ENCODE measurements at regions not wholly inside any gene's neighbourhood (a gene's known extent, or its start where the extent isn't known, plus 50 kb on each side); places are given as distances from the start of the nearest gene placed in this dataset.

DNA sequence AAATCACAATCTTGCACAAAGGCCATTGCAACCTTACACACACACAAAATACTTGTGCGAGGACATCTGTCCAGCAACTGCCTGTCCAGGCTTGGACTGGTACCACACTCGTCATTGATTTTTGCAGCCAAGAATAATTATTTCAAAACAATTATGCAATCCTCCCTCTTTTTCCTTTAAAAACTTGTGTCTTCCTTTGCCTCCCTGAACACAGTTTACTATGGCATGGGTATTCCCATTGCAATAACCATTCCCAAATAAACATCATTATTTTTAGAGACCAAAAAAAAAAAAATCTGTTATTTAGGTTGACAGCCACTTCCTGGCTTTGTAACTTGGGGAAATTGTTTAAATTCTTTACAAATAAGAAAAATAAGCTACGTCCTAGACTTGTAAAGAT is 54.0 kb downstream of the C11orf91 start:
- no peak for DNase-seq

GRCh38 chr11:33646168-33646567 is 54.5 kb downstream of the C11orf91 start:
- no peak for DNase-seq

- DNase-seq: no peak
Measured at GRCh38 chr11:33645686-33646085, 54.9 kb downstream of the C11orf91 start.

- DNase-seq: no peak
Measured at GRCh38 chr11:33643167-33643824, 57.3 kb downstream of the C11orf91 start.

DNA sequence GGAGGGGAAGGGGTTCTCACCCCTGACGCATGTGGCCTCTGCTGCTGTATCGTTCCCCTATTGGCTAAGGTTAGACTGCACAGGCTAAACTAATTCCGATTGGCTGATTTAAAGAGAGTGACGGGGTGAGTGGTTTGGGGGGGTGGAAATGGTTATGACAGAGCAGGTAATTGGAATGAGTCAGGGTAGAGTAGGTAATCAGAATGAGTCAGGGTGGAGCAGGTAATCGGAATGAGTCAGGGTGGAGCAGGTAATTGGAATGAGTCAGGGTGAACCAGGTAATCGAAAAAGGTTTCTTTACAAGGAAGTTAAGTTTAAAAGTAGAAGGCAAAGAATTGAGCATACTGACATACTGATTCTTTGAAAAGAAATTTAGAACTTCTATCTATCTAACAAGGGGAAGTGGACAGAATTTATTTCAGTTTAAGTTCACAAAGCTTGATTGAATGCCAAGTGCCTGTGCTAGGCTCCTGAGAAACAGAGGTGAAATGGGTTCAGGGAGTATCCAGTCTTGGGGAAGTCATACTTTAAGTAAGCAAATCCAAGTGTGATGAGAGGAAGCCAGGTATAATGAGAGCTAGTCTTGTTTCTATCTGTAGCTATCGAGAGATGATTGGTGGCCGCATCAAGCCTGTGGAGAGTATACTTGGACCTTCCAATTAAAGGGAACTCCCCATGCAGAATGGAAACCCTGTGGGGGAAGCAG is 58.0 kb downstream of the C11orf91 start:
- DNase-seq: no peak

GRCh38 chr11:33640730-33641371 is 59.8 kb downstream of the C11orf91 start:
- no peak for DNase-seq

DNA sequence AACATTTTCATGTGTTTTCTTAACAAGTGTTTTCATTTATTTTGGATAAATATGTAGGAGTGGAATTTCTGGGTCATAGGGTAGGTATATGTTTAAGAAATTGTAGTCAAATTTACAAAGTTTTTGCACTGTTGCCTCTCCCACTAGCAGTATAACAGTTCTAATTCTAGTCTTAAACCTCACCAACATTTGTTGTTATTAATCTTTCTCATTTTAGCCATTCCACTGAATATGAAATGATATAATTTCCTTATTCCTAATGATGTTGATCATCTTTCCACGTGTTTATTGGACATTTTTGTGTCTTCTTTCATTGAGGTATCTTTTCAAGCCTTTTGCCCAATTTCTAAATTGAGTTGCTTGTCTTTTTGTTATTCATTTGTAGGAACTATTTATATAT is 62.0 kb downstream of the C11orf91 start:
- no peak for DNase-seq

DNA sequence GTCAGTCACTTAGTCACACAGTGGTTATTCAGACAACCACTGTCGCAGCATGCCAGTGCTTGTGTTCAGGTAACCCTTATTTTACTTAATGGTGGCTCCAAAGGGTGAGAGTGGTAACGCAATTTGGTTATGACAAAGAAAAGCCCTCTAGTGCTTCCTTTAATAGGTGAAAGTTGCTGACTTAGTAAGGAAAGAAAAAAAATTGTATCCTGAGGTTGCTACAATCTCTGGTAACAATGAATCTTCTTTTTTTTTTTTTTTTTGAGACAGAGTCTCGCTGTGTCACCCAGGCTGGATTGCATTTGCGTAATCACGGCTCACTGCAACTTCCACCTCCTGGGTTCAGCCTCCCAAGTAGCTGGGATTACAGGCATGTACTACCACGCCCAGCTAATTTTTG is 64.5 kb downstream of the C11orf91 start:
- peak; percentile 66 to 74 for DNase-seq

DNA sequence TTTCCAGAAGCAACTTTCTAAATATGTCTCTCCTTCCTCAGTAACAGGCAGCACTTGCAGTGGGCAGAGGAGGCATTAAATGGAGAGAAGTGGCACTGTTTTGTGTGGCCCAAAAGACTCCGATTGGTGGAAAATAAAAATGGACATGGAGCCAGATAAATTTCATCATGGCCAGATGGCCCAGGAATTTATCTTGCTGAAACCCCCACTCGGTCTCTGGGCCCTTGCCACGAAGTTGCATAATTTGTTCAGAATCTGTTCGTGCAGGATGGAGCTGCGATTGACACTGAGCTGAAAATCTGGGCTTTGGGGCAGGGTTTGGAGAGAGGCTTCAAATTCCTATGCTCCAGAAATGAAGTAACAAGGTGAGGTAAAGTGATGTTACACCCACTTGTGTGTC is 65.5 kb downstream of the C11orf91 start:
- no peak for DNase-seq

DNA sequence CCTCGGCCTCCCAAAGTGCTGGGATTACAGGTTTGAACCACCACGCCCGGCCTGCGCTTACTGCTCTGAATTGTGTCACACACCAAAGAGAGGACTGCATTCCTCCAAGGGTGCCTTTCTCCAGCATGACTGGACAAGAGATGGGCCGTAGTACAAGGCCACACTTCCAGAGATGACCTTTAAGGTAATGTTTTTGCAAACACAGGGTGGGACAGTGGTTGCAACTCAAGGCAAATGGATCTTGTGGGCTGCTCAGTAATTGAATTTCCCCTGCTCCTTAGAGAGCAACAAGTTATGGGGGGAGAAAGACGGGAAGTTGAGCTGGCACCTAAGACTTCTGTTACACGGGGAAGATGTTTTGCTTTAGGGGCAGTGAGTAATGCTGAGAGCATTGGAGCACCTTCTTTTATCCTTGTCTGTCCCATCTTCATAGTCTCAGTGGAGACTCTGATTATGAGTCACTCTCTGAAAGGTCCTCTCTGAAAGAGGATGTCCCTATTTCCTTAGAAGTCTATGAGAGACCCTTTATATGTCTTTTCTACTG is 66.3 kb downstream of the C11orf91 start:
- DNase-seq: peak in 1 of 2 donors; percentile 5

DNA sequence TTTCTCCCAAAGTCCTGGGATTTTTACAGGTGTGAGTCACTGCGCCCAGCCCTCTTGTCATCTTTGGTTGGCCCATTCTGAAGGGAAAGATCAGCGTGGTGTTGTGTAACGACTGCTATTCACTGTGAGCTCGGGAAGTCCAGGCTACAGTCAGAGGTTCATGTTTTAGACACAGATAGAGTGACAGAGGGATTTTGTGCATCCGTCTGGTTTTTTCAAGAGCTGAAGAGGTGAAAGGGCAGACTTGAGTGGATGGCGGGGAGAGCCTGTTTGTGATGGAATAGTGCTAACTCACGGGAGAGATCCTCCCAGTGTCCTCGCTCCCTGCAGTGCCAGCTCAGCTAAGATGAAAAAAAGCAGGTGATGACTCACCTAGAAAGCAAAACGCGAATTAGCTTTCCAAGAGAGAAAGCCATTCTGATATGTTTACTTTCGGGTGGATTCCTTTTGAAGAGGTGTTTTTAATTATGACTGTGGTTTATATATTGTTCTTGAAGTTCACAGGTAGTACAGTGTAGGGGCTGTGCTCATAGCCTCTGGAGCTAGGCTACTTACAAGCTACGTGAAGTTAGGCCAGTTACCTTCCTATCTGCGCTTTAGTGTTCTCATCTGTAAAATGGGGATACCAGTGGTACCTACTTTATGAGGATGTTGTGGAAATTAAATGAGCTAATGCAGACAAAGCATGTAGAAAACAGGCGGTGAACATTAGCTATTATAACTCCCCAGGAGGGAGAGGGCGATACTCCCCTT is 67.2 kb downstream of the C11orf91 start:
- peak in 1 of 2 donors; percentile 14 for DNase-seq

- DNase-seq: no peak
Measured at GRCh38 chr11:33631749-33632091, 68.9 kb downstream of the C11orf91 start.

DNA sequence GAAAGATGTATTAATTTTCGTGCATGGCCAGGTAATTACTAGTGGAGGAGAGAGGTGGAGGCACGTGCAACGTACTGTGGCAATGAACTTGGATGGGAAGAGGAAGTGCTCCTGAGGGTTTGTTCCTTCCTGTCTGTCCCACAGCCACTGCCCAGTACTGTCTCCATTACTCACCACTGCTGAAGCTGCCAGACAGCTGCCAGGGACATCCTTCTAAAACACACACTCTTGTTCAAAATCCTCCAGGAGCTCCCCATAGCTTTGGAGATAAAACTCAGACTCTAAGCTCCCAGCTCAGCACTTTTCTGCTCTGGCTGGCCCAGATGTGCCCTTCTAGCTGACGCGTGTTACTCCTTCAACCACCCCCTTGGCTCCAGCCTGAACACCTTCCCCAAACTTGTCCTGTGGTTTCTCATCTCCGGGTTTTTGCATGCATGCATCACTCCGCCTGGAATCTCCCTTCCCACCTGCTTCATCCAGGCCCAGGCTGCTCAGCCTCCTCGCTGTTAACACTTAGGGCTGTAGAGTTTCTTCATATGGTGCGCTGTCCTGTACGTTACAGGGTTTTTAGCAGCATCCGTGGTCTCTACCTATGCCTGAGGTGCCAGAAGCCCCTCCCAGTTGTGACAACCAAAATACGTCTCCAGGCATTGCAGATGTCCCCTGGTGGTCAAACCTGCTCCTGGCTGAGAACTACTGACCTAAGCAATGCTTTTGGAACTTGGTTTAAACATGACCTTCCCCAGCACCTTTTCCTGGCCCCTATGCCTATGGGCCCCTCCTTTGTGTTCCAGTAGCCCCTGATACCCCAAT is 69.5 kb downstream of the C11orf91 start:
- peak in 1 of 2 donors; percentile 14 for DNase-seq

DNA sequence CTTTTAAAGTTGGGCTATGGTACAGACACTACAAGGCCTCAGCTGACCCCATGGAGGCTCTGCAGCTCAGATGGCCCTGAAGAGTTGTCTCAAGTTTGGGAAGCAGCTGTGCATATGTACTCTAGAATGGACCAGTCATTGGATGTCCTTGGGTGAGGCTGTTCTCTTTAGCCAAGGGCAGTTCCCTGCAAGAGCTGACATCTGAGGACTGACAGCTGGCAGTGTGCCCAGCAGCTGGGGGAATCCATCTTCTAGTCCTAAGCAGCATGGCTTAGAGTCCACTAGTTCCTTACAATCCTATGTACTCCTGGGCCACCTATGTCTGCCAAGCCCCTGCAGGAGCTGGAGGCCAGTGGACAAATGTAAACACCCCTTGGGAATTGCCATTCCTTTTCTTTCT is 76.5 kb downstream of the C11orf91 start:
- no peak for DNase-seq

DNA sequence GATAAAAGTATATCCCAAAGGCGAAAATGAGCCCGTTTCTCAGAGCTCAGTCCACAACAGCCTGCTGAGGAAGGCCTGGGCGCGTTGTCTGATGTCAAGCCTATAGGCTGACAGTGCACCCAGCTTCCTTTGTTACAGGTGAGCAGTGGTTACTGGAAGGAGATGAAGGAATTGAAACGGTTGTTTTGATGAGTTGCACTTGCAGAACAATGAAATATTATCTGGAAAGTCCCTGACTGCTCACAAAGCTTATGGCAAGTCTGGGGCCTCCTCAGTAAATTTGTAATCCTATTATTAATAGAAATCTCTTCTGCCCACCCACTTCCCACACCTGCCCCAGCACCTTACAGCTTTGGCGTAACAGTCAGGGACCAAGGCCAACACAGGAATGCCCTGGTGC is 77.8 kb downstream of the C11orf91 start:
- no peak for DNase-seq

DNA sequence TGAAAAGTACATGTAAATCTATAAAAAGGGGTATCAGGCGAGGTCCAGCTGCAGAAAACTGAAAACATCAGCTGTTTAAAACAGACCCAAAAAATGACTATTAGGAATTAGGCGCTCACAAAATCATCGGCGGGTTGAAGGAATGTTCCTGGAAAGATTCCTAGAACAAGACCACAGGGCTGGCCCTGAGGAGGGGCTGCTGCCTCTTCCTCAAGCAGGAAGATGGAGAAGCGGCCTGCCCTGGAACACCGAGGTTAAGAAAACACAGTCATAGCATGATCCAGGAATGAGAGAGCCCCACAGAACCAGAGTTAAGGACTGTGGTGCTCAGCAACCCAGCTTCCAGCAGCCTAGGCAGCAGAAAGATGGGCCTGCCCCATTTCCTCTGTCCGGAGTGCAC is 78.4 kb downstream of the C11orf91 start:
- no peak for DNase-seq

DNA sequence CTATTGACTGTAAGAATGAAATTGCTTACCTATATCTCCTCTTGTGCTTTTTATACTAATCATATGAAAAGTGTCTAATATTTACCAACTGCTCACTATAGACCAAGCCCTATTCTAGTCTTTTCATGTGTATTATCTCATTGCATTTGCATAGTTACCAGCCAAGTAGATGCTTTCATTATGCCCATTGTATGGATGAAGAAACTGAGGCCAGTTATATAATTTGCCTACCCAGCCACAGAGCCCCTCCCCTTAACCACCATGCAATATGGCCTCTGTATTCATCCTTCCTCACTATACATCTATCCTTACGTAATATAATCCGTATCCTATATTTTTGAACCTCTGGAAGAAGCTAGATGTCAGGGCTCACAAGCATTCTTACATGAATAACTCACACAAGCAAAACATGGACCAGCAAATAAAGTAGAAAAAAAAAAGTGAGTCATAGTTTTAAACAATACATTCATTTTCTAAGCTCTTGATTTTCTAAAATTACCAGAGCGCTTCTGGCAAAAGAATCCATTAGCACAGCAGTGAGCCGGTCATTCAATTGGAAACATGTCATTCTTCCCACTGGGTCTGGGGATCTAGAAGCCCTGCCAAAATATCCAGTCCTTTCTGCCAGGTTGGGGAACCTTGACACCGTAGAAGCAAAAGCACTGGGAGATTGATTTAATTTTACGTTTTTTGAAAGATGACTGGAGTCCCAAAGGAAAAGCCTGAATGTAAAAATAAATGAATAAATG is 80.0 kb downstream of the C11orf91 start:
- no peak for DNase-seq

DNA sequence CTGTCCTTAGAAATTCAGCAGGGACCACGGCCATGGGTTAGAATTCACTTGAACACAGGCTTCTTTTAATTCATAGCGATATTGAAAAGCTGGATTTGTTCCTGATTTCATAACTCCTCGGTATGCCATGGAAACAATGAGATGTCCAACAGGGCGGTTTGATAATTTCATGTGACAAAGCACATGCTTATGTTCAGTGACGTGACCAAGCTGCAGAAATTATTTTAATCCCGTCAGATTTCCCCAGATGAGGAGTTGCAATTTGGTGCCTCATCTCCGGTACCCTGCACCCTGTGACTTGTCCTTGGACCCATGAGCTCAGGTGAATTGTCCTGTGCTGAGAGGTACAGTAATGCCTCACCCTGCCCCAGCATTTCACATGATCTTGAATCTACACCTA is 81.7 kb downstream of the C11orf91 start:
- DNase-seq: no peak

- no peak for DNase-seq
Measured at GRCh38 chr11:33618351-33618710, 82.3 kb downstream of the C11orf91 start.

GRCh38 chr11:33617672-33618350 is 82.8 kb downstream of the C11orf91 start:
- no peak for DNase-seq

DNA sequence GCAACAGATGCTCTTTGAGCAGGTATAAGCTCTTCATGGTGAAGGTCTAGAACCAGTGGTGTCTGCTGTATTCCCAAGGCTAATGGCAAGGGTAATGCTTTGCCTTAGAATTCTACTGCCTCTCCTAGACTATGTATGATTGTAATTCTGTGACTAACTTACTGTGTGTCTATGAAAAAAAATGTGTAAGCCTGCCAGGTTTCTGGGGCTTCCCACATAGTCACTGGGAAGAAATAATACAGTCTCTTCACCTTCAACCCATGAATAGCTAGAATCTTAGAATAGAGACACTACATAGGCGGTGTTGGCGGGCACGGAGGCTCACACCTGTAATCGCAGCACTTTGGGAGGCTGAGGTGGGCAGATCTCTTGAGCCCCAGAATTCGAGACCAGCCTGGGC is 84.1 kb downstream of the C11orf91 start:
- no peak for DNase-seq
